K562 (cell line): ENCODE measurements at regions not wholly inside any gene's neighbourhood (a gene's known extent, or its start where the extent isn't known, plus 50 kb on each side); places are given as distances from the start of the nearest gene placed in this dataset.

ENCODE experiments used
- ATF1 ChIP-seq, 2 experiments: fragments of 450-650 bp in 1 of 2; IDR thresholded peaks; 2 replicates each; pipeline ENCODE4 v1.6.1; 2016; ENCODE audit warnings: missing compliant biosample characterization in 1 of 2, missing genetic modification characterization in 1 of 2
- CUX1 ChIP-seq: fragments of 200-800 bp; sonication (Bioruptor generic); IDR thresholded peaks from 2 replicates; pipeline ENCODE4 v1.6.1; 2016; ENCODE audit warnings: missing genetic modification characterization, missing compliant biosample characterization
- ELF1 ChIP-seq: fragments of 200-800 bp; sonication (Bioruptor generic); IDR thresholded peaks from 2 replicates; pipeline ENCODE4 v1.6.1; 2016; ENCODE audit warnings: missing genetic modification characterization, missing compliant biosample characterization
- ELF2 ChIP-seq: fragments of 250-450 bp; sonication (Bioruptor Pico); IDR thresholded peaks from 2 replicates; pipeline ENCODE4 v1.5.0; 2021; ENCODE audit warnings: mild to moderate bottlenecking
- EP400 ChIP-seq: fragments of 450-650 bp; IDR thresholded peaks from 2 replicates; pipeline ENCODE4 v1.6.1; 2017; ENCODE audit warnings: antibody characterized with exemption, mild to moderate bottlenecking, moderate library complexity
- ESRRA ChIP-seq: fragments of 450-650 bp; IDR thresholded peaks from 2 replicates; pipeline ENCODE4 v1.6.1; 2014; ENCODE audit warnings: low read depth, mild to moderate bottlenecking, moderate library complexity, borderline replicate concordance
- ETS2 ChIP-seq: IDR thresholded peaks from 2 replicates; pipeline ENCODE4 v1.6.1; 2016; ENCODE audit warnings: borderline replicate concordance, missing genetic modification characterization, mild to moderate bottlenecking, moderate library complexity, missing compliant biosample characterization; ENCODE audit not compliant: poor library complexity, severe bottlenecking
- EWSR1 ChIP-seq: fragments of 450-650 bp; IDR thresholded peaks from 2 replicates; pipeline ENCODE4 v1.6.1; 2018; ENCODE audit warnings: borderline replicate concordance, mild to moderate bottlenecking, low read depth, moderate library complexity; ENCODE audit not compliant: partially characterized antibody
- GTF3C2 ChIP-seq: IDR thresholded peaks from 3 replicates; pipeline ENCODE4 v1.6.1; 2011; ENCODE audit warnings: borderline replicate concordance, mild to moderate bottlenecking, moderate library complexity; ENCODE audit not compliant: insufficient read length; ENCODE audit errors: extremely low read depth
- HCFC1 ChIP-seq: IDR thresholded peaks from 2 replicates; pipeline ENCODE4 v1.6.1; 2012; ENCODE audit warnings: low read depth, low read length, improper control_type of control experiment
- HDAC3 ChIP-seq: fragments of 450-650 bp; IDR thresholded peaks from 2 replicates; pipeline ENCODE4 v1.6.1; 2018; ENCODE audit warnings: borderline replicate concordance, mild to moderate bottlenecking, moderate library complexity; ENCODE audit not compliant: partially characterized antibody
- HDAC6 ChIP-seq: IDR thresholded peaks from 2 replicates; pipeline ENCODE4 v1.6.1; 2012; ENCODE audit warnings: low read depth, mild to moderate bottlenecking, control low read depth, inconsistent platforms, low read length, moderate library complexity
- HINFP ChIP-seq: fragments of 450-650 bp; conservative IDR thresholded peaks from 2 replicates; pipeline ENCODE4 v1.6.1; 2016; ENCODE audit warnings: missing genetic modification characterization, low read depth, mild to moderate bottlenecking, control low read depth, missing compliant biosample characterization
- RHOXF2B ChIP-seq: fragments of 250-450 bp; sonication (Bioruptor Pico); conservative IDR thresholded peaks from 2 replicates; pipeline ENCODE4 v1.5.1; 2021
- SRSF1 ChIP-seq: fragments of 200-400 bp; formaldehyde crosslinking; IDR thresholded peaks from 2 replicates; pipeline ENCODE4 v1.6.1; 2017; ENCODE audit warnings: mild to moderate bottlenecking, low read depth, low read length, moderate library complexity
- SUPT5H ChIP-seq: fragments of 450-650 bp; IDR thresholded peaks from 2 replicates; pipeline ENCODE4 v1.6.1; 2016
- ZNF165 ChIP-seq: fragments of 250-450 bp; sonication (Bioruptor Pico); IDR thresholded peaks from 2 replicates; pipeline ENCODE4 v1.4.0; 2020; ENCODE audit warnings: borderline replicate concordance
- ZNF174 ChIP-seq: fragments of 250-450 bp; sonication (Bioruptor Pico); IDR thresholded peaks from 2 replicates; pipeline ENCODE4 v1.4.0; 2020; ENCODE audit warnings: mild to moderate bottlenecking
- ZNF263 ChIP-seq: sonication (generic); formaldehyde crosslinking; IDR thresholded peaks from 2 replicates; pipeline ENCODE4 v1.8.0; 2022; ENCODE audit warnings: mild to moderate bottlenecking, missing genetic modification reagents, borderline replicate concordance
- ZNF589 ChIP-seq: fragments of 200-800 bp; sonication (Bioruptor generic); IDR thresholded peaks from 2 replicates; pipeline ENCODE4 v1.6.1; 2016; ENCODE audit warnings: low read depth, missing genetic modification characterization, missing compliant biosample characterization

- TF ChIP-seq CUX1 (CRISPR knock-in tag) (no peak), ZNF589 (CRISPR knock-in tag) (peak; percentile 1; the same call in 1 of the 2 replicates), ZNF165 (CRISPR knock-in tag) (no peak), SRSF1 (no peak), ZNF174 (no peak), ETS2 (no peak), HINFP (tag) (0 out of 2 replicates have a peak, but pooled peaks have one; percentile 28), ATF1 (CRISPR knock-in tag; IDR thresholded peaks at IDR 0.05) (no peak), ATF1 (tag; IDR thresholded peaks at IDR 0.05) (no peak), HDAC3 (no peak), ESRRA (peak; percentile 52; the same call in 1 of the 2 replicates), GTF3C2 (no peak), HCFC1 (no peak), ELF2 (CRISPR knock-in tag) (peak; percentile 73; the same call in 1 of the 2 replicates), ZNF263 (CRISPR knock-in tag) (no peak), ELF1 (tag) (peak; percentile 62), HDAC6 (no peak), EWSR1 (no peak), EP400 (no peak), SUPT5H (no peak), RHOXF2B (CRISPR knock-in tag) (0 out of 2 replicates have a peak, but pooled peaks have one; percentile 21)
Measured at GRCh38 chr4:78720204-78720603, 55.9 kb upstream of the BMP2K start (continued).
